NCI-H2171 (cell line): ENCODE measurements at regions not wholly inside any gene's neighbourhood (a gene's known extent, or its start where the extent isn't known, plus 50 kb on each side); places are given as distances from the start of the nearest gene placed in this dataset.

ENCODE experiments used
- DNase-seq: peaks from one replicate; lab custom pipeline; 2025; lab: John Stamatoyannopoulos, UW

DNA sequence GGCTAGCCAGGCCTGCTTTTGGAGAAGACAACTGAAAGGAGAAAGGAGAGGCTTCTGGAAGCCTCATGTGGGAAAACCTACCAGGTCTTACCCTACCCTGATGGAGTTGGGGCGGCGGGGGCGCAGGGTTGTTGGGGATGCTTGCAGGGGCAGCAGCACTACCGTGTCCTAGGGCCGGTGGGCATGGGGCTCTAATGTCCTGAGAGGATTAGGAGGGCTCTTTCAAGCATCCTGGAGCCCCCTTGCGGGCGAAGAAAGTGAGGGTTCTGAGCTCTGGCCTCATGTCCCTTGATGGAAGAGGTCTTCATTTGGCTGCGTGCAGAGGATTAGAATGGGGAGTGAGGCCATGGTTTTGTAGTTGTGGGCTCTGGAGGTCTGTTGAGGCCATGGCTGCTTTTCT, 86.9 kb upstream of the PITX1 start:
- DNase-seq: no peak

DNA sequence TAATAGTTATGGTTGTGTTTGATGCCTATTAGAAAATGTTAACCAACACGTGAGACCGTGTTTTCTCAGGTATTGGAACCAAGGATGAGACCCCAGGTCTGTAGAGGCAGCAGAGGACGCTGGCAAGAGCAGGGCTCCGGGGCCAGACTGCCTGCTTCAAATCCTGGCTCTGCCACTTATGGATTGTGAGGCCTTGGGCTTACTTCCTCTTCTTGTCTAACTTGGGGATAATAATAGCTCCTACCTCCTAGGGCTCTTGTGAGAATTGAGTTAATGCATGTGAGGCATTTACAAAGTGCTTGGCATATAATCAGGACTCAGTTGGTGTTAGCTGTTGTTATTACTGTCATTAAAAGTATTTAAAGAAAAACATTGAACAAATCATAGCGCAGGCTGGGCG, 85.5 kb upstream of the PITX1 start:
- no peak for DNase-seq

GRCh38 chr5:135117590-135117989, 83.6 kb upstream of the PITX1 start:
- DNase-seq: no peak

- DNase-seq: no peak
These were observed 82.1 kb upstream of the PITX1 start for GRCh38 chr5:135116160-135116561.

DNA sequence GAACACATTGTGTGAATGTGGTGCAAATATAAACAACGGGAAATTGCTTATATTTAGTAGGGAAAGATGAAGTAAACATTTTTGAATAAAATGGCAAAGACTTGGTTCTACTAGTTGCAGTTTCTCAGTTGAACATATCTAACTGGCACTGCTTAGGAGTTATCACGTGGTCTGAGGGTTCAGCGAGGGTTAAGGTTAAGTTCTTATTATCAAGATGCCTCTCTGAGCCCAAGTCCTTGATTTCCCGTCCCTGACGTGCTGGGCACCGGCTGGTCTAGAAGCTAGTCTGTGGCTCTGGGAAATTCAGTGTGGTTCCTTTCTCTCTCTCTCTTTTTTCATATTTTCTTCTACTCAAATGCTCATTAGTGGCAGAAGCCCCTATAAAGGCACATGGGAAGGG, 81.6 kb upstream of the PITX1 start:
- no peak for DNase-seq

GRCh38 chr5:135114759-135115158, 80.7 kb upstream of the PITX1 start:
- DNase-seq: no peak

DNA sequence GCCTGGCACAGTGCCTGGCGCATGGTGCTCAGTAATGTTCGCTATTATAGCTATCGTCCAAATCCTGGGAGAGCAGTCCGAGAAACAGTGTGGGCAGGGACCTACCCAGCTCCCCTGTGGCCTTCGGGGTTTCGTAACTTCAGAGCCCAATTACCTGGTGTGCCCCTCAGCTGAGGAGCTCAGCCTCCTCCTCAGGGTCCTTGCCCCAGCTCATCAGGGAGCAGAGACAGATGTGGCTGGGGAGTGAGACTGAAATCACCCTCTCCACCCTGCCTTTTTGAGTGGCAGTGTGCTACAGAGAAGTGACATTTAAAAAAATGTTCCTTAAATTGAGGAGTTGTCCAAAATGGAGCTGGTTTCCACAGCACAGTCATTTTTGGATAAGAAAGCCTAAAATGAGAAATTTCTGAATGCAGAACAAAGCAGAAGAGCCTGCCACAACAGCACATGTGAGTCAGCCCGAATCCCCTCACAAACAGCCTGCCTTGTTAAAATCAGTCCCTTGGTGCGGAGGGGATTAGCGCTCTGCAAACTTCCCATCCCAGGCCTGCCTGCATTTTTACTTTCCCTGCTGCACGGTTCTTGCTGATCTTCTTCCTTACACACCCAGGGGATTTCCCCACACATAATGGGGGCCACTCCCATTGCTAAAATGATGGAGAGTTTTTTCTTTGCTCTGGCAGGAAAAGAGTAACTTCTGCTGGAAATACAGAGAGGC, 78.1 kb upstream of the PITX1 start:
- DNase-seq: no peak

DNA sequence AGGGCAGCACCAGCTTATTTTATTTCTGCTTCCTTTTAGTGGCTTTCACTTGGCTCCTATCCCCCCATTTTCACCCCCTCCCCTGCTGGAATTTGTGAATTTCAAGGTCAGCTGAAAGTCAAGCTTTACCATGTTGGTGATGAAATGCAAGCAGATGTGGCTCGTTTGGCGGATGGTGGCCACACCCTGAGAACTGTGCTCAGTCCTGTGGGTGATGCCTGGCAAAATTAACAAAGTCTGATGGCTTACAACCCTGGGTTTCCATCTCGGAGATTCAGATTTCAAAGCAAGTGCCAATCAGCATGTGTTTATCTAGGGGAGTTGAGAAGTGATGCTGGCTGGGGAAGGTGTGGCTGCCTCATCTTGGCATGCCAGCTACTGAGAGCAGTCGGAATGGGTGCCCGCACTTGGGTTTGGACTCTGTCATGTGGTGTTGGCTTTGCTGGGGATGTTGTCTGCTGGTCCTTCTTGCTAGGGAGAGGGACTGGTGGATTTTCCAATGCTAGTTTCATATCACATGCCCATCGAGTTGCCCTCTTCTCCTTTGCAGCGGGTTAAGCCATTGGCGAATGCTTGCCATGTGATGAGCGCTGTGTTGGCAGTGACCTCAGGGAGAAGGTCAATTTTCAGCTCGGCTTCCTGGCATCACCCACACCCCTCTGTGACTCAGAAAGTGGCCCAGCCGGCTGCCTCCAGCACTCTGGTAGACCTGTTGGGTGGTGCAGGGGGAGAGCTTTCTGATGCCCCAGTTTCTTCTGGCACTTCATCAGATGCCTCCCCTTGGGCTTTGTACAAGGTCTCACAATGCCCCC, 77.0 kb upstream of the PITX1 start:
- no peak for DNase-seq

DNA sequence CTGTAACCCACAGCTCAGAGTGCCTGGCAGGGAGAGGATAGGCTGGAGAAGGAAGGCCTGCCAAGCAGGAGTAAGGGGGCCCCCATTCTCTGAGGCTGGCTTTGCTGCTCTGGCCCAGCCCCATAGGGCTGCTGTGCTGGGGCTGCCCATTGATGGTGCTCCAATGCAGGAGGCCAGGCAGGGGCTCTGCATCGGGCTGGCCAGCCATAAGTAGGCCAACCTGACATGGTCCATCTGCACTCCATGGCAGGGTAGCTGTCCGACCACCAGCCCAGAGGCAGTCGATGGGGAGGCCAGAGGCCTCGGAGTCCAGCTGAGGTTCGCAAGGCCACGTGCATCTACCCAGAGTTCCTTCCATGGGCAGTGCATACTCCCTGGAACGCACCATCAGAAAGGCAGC, 75.0 kb upstream of the PITX1 start:
- DNase-seq: no peak

- no peak for DNase-seq
These were observed 74.5 kb upstream of the PITX1 start for GRCh38 chr5:135108569-135108968.

DNA sequence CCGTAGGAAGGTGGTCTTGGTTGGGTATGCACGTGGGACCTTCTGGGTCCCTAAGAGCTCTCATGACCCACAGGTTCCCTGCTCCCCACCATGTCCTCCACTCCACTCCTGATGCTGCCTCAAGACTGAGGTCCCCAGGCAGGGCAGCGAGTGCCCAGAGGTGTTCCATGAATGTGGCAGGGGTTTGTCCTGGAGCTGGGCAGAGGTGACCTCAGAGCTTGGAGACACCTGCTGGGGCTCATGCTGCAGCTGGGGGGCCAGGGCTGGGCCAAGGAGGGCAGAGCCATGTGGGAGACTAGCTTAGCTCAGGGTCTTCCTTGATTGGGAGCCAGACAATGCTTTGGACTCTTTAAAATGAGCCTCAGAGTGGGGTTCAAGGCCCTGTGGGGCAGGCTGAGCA, 74.0 kb upstream of the PITX1 start:
- no peak for DNase-seq

DNA sequence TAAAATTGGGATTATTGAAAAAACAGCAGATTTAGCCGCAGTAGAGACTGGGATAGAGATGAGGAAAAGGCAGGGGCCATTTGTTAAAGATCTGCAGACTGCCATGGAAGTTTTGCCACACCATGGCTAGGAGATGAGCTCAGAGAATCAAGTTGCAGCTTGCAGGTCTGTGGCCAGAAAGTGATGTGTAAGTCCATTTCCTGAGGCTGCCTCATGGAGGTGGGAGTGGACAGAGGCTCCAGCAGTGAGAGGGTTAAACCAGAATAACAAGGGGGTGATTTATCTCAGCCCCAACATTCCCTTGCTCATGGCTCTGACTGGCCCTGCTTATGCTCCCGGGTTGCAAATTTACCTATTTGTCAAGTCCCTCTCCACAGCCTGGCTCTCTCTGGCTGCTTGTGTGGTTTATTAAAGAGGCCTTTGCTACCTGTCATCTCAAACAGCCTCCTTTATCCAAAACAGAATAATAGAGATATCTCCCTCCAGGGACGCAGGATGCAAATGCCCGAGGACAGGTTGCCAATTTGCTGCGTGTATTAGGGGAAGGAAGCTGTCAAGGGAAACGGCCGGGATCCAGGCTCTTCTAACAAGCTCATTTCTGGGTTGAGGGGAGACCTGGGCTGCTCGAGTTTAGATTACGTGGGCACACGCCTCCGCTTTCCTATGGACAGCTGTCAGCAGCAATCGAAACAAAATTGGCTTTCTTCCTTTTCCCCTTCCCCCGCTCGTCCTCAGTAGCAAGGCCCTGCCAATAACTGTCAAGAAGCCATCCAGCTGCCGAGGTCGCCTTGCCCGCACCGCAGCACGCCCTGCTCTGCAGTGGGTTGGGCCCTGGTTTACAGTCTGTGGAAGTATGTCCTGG, 72.8 kb upstream of the PITX1 start:
- DNase-seq: no peak

DNA sequence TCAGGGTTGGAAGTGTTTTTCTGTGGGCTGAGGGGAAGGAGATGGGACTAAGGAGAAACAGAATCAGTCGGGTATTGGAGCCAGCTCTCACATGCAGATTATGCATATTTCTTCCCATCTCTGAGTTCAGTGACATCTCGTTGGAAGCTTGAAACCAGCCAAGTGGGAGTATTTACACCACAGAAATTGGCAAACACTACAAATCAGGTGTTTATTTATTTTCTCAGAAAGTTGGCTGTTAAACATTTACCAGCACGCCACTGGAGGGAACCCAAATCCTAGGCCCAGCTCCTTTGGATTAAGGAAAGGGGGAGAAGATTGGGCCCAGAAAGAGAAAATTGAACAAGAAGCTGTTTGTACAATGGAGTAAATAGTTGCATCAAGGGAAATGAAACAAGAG, 72.1 kb upstream of the PITX1 start:
- DNase-seq: no peak

DNA sequence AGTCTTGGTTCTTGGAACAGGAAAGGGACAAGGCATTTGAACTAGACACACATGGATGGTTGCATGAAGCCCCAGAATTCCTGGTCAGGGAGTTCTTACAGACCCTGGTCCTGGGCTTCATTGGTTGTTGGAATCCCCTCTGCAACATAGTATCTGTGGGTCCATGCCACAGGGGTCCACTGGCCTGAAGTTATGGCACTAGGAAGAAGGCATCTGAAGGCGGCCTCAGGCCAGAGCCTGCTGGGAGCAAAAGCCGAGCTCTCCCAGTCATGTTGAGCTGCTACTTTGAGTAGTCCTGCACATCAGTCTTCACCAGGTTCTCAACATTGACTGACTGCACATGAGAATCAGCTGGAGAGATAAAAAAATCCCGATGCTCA, 71.1 kb upstream of the PITX1 start:
- no peak for DNase-seq

GRCh38 chr5:135103575-135103853, 69.5 kb upstream of the PITX1 start:
- no peak for DNase-seq

GRCh38 chr5:135102716-135103574, 68.9 kb upstream of the PITX1 start:
- no peak for DNase-seq

- DNase-seq: no peak
These were observed 66.4 kb upstream of the PITX1 start for GRCh38 chr5:135100431-135100830.

DNA sequence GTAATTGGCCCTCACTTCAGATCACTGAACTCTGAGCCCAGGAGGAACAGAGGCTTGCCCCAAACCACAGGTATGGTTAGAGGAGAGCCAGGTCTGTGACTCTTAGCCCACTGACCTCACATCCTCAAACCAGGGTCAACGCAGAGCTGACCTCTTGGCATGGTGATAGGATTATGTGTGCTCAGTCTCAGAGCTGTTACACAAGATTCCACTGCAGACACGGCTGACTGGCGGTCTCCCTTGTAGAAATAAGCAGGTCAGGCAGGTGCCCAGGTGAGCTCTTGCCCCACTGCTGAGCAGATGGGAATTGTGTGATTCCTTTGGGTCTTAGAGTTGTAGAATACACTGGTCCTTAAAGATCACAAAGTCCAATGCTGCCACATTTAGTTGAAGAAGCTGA, 66.0 kb upstream of the PITX1 start:
- DNase-seq: no peak

- DNase-seq: no peak
These were observed 63.4 kb upstream of the PITX1 start for GRCh38 chr5:135097390-135097789.

- DNase-seq: no peak
These were observed 61.8 kb upstream of the PITX1 start for GRCh38 chr5:135095871-135096270.

- no peak for DNase-seq
These were observed 61.2 kb upstream of the PITX1 start for GRCh38 chr5:135095052-135095715.
